ENCODE measurements at regions not wholly inside any gene's neighbourhood (a gene's known extent, or its start where the extent isn't known, plus 50 kb on each side); places are given as distances from the start of the nearest gene placed in this dataset.
A peak's percentile ranks its signal among the peaks of the same experiment; 100 is the strongest.

DNA sequence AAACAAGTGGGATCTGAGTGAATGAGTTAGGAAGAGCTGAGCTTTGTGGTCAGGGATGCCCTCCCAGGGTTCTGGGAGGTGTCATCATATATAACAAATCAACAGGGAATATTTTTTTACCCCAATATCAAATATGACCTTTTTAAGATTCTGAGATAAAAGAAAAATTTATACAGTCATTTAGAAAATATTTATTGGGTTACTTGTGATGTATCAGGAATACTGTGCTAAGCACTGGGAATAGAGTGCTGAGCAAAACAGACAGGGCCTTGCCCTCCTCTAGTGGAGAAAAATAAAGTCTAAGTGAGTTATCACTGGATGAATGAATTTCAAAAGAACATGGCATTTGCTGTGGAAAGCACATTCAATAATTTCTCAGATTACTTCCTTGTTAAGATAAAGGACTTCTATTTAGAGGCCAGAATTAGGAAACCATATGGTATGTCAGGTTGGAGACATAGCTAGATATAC is 102.9 kb downstream of the BOD1 start:
- TF ChIP-seq, protein P1, sequence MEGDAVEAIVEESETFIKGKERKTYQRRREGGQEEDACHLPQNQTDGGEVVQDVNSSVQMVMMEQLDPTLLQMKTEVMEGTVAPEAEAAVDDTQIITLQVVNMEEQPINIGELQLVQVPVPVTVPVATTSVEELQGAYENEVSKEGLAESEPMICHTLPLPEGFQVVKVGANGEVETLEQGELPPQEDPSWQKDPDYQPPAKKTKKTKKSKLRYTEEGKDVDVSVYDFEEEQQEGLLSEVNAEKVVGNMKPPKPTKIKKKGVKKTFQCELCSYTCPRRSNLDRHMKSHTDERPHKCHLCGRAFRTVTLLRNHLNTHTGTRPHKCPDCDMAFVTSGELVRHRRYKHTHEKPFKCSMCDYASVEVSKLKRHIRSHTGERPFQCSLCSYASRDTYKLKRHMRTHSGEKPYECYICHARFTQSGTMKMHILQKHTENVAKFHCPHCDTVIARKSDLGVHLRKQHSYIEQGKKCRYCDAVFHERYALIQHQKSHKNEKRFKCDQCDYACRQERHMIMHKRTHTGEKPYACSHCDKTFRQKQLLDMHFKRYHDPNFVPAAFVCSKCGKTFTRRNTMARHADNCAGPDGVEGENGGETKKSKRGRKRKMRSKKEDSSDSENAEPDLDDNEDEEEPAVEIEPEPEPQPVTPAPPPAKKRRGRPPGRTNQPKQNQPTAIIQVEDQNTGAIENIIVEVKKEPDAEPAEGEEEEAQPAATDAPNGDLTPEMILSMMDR (IDR thresholded peaks at IDR 0.05; ENCODE audit: insufficient read depth, low read depth, low read length): peak; percentile 61
- POLR2A ChIA-PET: interaction anchor here (0.6 kb wide), 2 partner anchors 38 to 1320 kb away, joined by 3 read pairs; no protein-coding TSS in a partner anchor
- CTCF ChIA-PET: interaction anchor here (1.1 to 3.7 kb wide), 7 partner anchors 10 to 220 kb away, joined by 3 to 13 read pairs (median 4); no protein-coding TSS in a partner anchor
- Histone ChIP-seq H3K27me3 (ENCODE audit: control insufficient read depth, insufficient read depth, low read length) (no peaks in the 10 kb centered on the region), H3K4me3 (ENCODE audit: low read depth, low read length) (no peak overlapping the region), H3K36me3 (ENCODE audit: control insufficient read depth, insufficient read depth, low read length) (no peaks in the 10 kb centered on the region)
- peak; percentile 55 for DNase-seq (ENCODE audit: low read depth)

DNA sequence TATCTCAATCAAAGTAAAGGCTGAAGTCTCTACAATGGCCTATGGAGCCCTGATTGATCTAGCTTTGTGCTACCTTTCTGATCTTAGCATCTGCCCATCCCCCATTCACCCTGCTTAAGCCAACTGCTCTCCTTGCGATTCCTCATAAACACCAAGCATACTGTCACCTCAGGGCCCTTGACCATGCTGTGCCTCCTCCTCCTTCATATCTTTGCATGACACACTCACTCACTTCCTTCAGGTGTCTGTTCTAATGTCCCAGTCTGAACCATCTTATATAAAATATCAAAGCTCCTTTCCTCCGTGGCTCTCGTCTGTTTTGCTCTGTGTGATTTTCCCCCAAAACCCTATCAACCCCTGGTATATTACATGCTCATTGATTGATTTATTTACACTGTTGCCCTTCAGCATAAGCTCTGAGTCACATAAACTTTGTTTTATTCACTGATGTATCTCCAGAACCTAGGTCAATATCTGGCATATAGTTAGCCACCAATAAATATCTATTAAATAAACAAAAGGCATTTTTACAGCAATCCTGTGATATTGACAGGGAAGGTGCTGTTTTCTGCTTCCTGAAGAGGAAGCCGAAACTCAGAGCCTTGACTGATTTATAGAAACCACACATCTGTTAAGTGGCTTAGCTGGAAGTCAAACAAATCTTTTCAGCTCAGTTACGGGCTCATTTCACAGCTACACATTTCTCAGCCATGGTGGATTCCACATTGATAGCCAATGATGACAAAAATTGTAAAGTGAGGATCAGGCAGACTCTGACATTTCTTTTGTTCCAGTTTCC is 103.6 kb downstream of the BOD1 start:
- CTCF ChIA-PET: interaction anchor here (0.9 to 3.7 kb wide), 6 partner anchors 10 to 219 kb away, joined by 3 to 13 read pairs (median 4); no protein-coding TSS in a partner anchor
- TF ChIP-seq, protein P1 (IDR thresholded peaks at IDR 0.05; ENCODE audit: insufficient read depth, low read depth, low read length): no peak
- DNase-seq (ENCODE audit: low read depth): no peak
- POLR2A ChIA-PET: no interaction called here
- Histone ChIP-seq H3K4me3 (ENCODE audit: low read depth, low read length) (no peak overlapping the region), H3K36me3 (ENCODE audit: control insufficient read depth, insufficient read depth, low read length) (no peaks in the 10 kb centered on the region), H3K27me3 (ENCODE audit: control insufficient read depth, insufficient read depth, low read length) (no peaks in the 10 kb centered on the region)

DNA sequence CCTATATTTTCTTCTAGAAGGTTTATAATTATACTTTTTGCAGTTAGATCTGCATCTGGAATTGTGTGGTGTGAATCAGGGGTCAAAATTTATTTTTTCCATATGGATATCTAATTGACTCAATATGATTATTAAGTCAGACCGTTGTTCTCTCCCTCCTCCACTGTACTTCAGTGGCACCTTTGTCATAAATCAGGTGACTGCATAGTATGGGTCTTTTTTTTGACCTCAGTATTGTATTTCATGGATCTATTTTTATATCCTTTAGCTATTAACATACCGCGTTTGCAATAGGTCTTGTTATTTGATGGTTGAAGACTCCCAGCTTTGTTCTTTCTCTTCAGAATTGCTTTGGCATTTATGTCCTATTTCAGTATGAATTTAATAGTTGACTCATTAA is 107.4 kb downstream of the BOD1 start:
- Histone ChIP-seq H3K27me3 (ENCODE audit: control insufficient read depth, insufficient read depth, low read length) (no peaks in the 10 kb centered on the region), H3K4me3 (ENCODE audit: low read depth, low read length) (no peak overlapping the region), H3K36me3 (ENCODE audit: control insufficient read depth, insufficient read depth, low read length) (no peaks in the 10 kb centered on the region)
- ChIA-PET POLR2A (interaction anchor here (0.6 kb wide), 1 partner anchor 258 kb away, joined by 4 read pairs; no protein-coding TSS in a partner anchor), CTCF (no interaction called here)
- DNase-seq (ENCODE audit: low read depth): no peak
- TF ChIP-seq, protein P1 (IDR thresholded peaks at IDR 0.05; ENCODE audit: insufficient read depth, low read depth, low read length): no peak

DNA sequence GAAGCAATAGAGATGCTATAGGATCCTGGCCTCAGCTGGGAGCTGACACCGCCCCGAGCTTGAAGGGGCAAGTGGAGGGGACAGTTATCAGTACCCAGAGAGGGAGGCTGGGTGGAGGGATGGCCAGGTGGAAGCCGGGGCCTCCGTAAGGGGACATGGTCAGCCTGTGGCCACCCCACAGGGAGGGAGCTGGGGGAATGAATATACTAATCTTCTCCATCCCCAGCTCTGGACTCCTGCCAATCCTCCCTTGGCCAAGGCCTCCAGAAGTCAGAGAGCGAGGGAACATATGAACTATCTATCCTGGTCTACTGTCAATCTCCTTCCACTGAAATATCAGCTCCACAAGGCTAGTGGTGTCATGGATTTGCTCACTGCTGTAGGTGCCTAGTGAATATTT is 109.3 kb downstream of the BOD1 start:
- no peaks in the 10 kb centered on the region for H3K36me3 ChIP-seq (ENCODE audit: control insufficient read depth, insufficient read depth, low read length)
- DNase-seq (ENCODE audit: low read depth): no peak
- no peaks in the 10 kb centered on the region for H3K27me3 ChIP-seq (ENCODE audit: control insufficient read depth, insufficient read depth, low read length)
- H3K4me3 ChIP-seq (ENCODE audit: low read depth, low read length): no peak overlapping the region
- POLR2A ChIA-PET: no interaction called here
- CTCF ChIA-PET: no interaction called here
- TF ChIP-seq, protein P1 (IDR thresholded peaks at IDR 0.05; ENCODE audit: insufficient read depth, low read depth, low read length): no peak

DNA sequence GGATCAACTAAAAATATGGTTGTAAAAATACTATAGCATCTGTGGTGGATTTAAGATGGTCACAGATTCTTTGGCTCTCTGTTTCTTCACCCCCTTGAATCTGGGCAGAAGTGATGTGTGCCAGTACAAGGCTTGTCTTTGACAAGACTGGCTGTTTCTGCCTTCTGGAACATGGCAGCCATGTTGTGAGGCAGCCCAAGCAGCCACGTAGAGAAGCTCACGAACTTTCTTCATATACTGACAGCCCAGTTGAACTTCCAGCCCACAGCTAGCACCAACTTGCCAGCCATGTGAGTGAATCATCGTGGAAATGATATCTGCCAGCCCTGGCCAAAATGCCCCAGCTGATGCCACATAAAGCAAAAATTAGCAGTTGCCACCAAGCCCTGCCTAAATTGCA is 110.8 kb downstream of the BOD1 start:
- no peak overlapping the region for H3K4me3 ChIP-seq (ENCODE audit: low read depth, low read length)
- TF ChIP-seq, protein P1 (IDR thresholded peaks at IDR 0.05; ENCODE audit: insufficient read depth, low read depth, low read length): no peak
- ChIA-PET POLR2A (no interaction called here), CTCF (no interaction called here)
- H3K27me3 ChIP-seq (ENCODE audit: control insufficient read depth, insufficient read depth, low read length): no peaks in the 10 kb centered on the region
- no peaks in the 10 kb centered on the region for H3K36me3 ChIP-seq (ENCODE audit: control insufficient read depth, insufficient read depth, low read length)
- DNase-seq (ENCODE audit: low read depth): no peak

Data from BJ (cell line).